Erythroblast (primary cell): ENCODE measurements at regions not wholly inside any gene's neighbourhood (a gene's known extent, or its start where the extent isn't known, plus 50 kb on each side); places are given as distances from the start of the nearest gene placed in this dataset.

Source experiments
- GATA1 ChIP-seq: IDR thresholded peaks from 2 replicates; pipeline ENCODE4 v1.6.1; 2011; ENCODE audit warnings: low read depth, mild to moderate bottlenecking, control low read depth, low read length, moderate library complexity
- POLR2A ChIP-seq: IDR thresholded peaks from 2 replicates; pipeline ENCODE4 v1.6.1; 2011; ENCODE audit warnings: mild to moderate bottlenecking, low read length

DNA sequence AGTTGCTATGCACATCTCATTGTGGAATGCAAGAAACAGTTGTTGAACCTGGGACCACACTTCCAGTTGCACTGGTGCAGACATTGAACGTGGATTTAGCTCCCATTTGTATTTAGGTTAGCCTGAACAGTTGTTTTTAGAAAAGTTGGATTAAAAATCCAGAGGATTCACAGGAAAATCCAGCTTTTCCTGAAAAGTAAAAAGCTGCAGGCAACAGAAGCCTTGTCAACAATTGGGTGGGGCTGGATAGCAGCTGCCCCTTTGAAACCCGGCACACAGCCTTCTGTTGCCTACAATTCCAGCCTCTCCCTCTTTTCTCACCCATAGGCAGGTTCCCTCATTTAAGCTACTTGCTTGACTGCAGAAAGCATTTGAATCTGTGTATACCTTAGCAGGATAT lies 165.3 kb upstream of the TBL1XR1 start:
- TF ChIP-seq POLR2A, result no peak
- TF ChIP-seq GATA1, result no peak
